Fibroblast of lung (primary cell): ENCODE measurements at regions not wholly inside any gene's neighbourhood (a gene's known extent, or its start where the extent isn't known, plus 50 kb on each side); places are given as distances from the start of the nearest gene placed in this dataset.
A peak's percentile ranks its signal among the peaks of the same experiment; 100 is the strongest.

Experiments used
- DNase-seq, 2 donors: peaks; one replicate each; pipeline versions ENCODE4 v3.0.0 to v3.0.0-alpha.2; 2010; ENCODE audit warnings: low read depth in 2 of 2
- H2AFZ ChIP-seq: 2 replicates; pipeline ENCODE4 v1.5.1; 2012; ENCODE audit warnings: low read length, control low read depth, inconsistent platforms
- H3K27ac ChIP-seq: 2 replicates; pipeline ENCODE4 v1.5.1; 2011; ENCODE audit warnings: low read length, control low read depth; ENCODE audit not compliant: insufficient read depth
- H3K27me3 ChIP-seq: 2 replicates; pipeline ENCODE4 v1.5.1; 2011; ENCODE audit warnings: mild to moderate bottlenecking, low read length; ENCODE audit not compliant: control insufficient read depth, insufficient read depth
- H3K36me3 ChIP-seq: 2 replicates; pipeline ENCODE4 v1.5.1; 2011; ENCODE audit warnings: low read length; ENCODE audit not compliant: control insufficient read depth, insufficient read depth
- H3K4me1 ChIP-seq: 2 replicates; pipeline ENCODE4 v1.5.1; 2011; ENCODE audit warnings: low read length; ENCODE audit not compliant: control insufficient read depth, insufficient read depth; ENCODE audit errors: extremely low read depth
- H3K4me2 ChIP-seq: 2 replicates; pipeline ENCODE4 v1.5.1; 2011; ENCODE audit warnings: low read length, control low read depth; ENCODE audit not compliant: insufficient read depth; ENCODE audit errors: extremely low read depth
- H3K4me3 ChIP-seq, 4 experiments: fragments of 200-600 bp in 1 of 4; sonication (generic) in 1 of 4; replicated peaks in 1 of 4; 2 replicates each; pipeline ENCODE4 v1.5.1; 2011 to 2016; ENCODE audit warnings: low read length in 4 of 4, low read depth in 3 of 4, mild to moderate bottlenecking in 3 of 4, control low read depth in 2 of 4, inconsistent platforms in 1 of 4, mixed read lengths in 1 of 4; ENCODE audit not compliant: insufficient read depth in 1 of 4; ENCODE audit errors: control extremely low read depth in 1 of 4
- H3K79me2 ChIP-seq: 2 replicates; pipeline ENCODE4 v1.5.1; 2012; ENCODE audit warnings: mild to moderate bottlenecking, low read length, inconsistent platforms; ENCODE audit not compliant: control insufficient read depth, insufficient read depth
- H3K9ac ChIP-seq: 2 replicates; pipeline ENCODE4 v1.5.1; 2011; ENCODE audit warnings: mild to moderate bottlenecking, low read length, control low read depth; ENCODE audit not compliant: insufficient read depth
- H3K9me3 ChIP-seq: 2 replicates; pipeline ENCODE4 v1.5.1; 2012; ENCODE audit warnings: low read depth, low read length; ENCODE audit not compliant: control insufficient read depth, insufficient read depth
- H4K20me1 ChIP-seq: 2 replicates; pipeline ENCODE4 v1.5.1; 2011; ENCODE audit warnings: low read length; ENCODE audit not compliant: control insufficient read depth, insufficient read depth; ENCODE audit errors: extremely low read depth
- CTCF ChIP-seq, 2 donors: IDR thresholded peaks in 1 of 2; conservative IDR thresholded peaks in 1 of 2; 1 replicate in 1 of 2; 2 replicates in 1 of 2; pipeline ENCODE4 v1.5.1; 2011 to 2012; ENCODE audit warnings: low read length in 2 of 2, control low read depth in 1 of 2, inconsistent platforms in 1 of 2, low read depth in 1 of 2, mild to moderate bottlenecking in 1 of 2
- EZH2 ChIP-seq: IDR thresholded peaks from 2 replicates; pipeline ENCODE4 v1.5.1; 2012; ENCODE audit warnings: low read length, control low read depth, mild to moderate bottlenecking; ENCODE audit errors: missing control alignments

- Histone ChIP-seq H3K4me3 (no peak overlapping the region), H3K4me1 (no peaks in the 10 kb centered on the region), H3K9ac (no peak overlapping the region), H3K79me2 (no peaks in the 10 kb centered on the region), H2AFZ (no peak overlapping the region), H3K4me2 (no peak overlapping the region), H3K36me3 (no peaks in the 10 kb centered on the region), H3K27ac (no peak overlapping the region), H4K20me1 (no peaks in the 10 kb centered on the region), H3K27me3 (no peaks in the 10 kb centered on the region), H3K9me3 (no peaks in the 10 kb centered on the region)
- TF ChIP-seq EZH2 (no peak), CTCF (conservative IDR thresholded peaks at IDR 0.05 in 1 of 2, IDR thresholded peaks at IDR 0.05 in 1 of 2; ENCODE audit: low read depth in 1 of 2, low read length in 2 of 2) (no peak)
- peak in 1 of 2 donors; percentile 76 for DNase-seq
These were observed 61.4 kb upstream of the RUFY1 start for GRCh38 chr5:179488975-179489374.

- no peak overlapping the region for H3K9ac ChIP-seq
- no peak overlapping the region for H3K4me2 ChIP-seq
- H3K27me3 ChIP-seq, result no peaks in the 10 kb centered on the region
- no peaks in the 10 kb centered on the region for H3K79me2 ChIP-seq
- TF ChIP-seq CTCF (conservative IDR thresholded peaks at IDR 0.05 in 1 of 2, IDR thresholded peaks at IDR 0.05 in 1 of 2; ENCODE audit: low read depth in 1 of 2, low read length in 2 of 2), result no peak
- H2AFZ ChIP-seq, result no peak overlapping the region
- no peak overlapping the region for H3K27ac ChIP-seq
- no peak overlapping the region for H3K4me3 ChIP-seq
- no peaks in the 10 kb centered on the region for H3K9me3 ChIP-seq
- peak in 1 of 2 donors; percentile 50 for DNase-seq
- H4K20me1 ChIP-seq, result no peaks in the 10 kb centered on the region
- no peaks in the 10 kb centered on the region for H3K4me1 ChIP-seq
- H3K36me3 ChIP-seq, result no peaks in the 10 kb centered on the region
These were observed 61.9 kb upstream of the RUFY1 start for GRCh38 chr5:179488491-179488890.

GRCh38 chr5:179487145-179487544, 63.2 kb upstream of the RUFY1 start:
- Histone ChIP-seq H3K27me3 (no peaks in the 10 kb centered on the region), H3K9me3 (no peaks in the 10 kb centered on the region), H3K4me1 (no peaks in the 10 kb centered on the region), H3K79me2 (no peaks in the 10 kb centered on the region), H3K36me3 (no peaks in the 10 kb centered on the region), H3K4me3 (no peak overlapping the region), H3K4me2 (no peak overlapping the region), H3K9ac (no peak overlapping the region), H3K27ac (no peak overlapping the region), H4K20me1 (no peaks in the 10 kb centered on the region), H2AFZ (no peak overlapping the region)
- TF ChIP-seq EZH2, result no peak
- TF ChIP-seq CTCF (conservative IDR thresholded peaks at IDR 0.05 in 1 of 2, IDR thresholded peaks at IDR 0.05 in 1 of 2; ENCODE audit: low read depth in 1 of 2, low read length in 2 of 2), result no peak
- no peak for DNase-seq
